Suprapubic skin (tissue), 4 donors: ENCODE measurements at regions not wholly inside any gene's neighbourhood (a gene's known extent, or its start where the extent isn't known, plus 50 kb on each side); places are given as distances from the start of the nearest gene placed in this dataset.

Experiments used
- CTCF ChIP-seq, 2 donors: fragments of 200-600 bp in 1 of 2; fragments of 450-650 bp in 1 of 2; sonication (generic) in 1 of 2; IDR thresholded peaks; one replicate each; pipeline ENCODE4 v1.5.1; 2016 to 2019; ENCODE audit warnings: antibody characterized with exemption in 2 of 2, mild to moderate bottlenecking in 1 of 2, moderate library complexity in 1 of 2
- EP300 ChIP-seq: sonication (generic); formaldehyde crosslinking; IDR thresholded peaks from one replicate; pipeline ENCODE4 v1.6.1; 2017; ENCODE audit warnings: antibody characterized with exemption
- POLR2A ChIP-seq, 2 donors: fragments of 450-650 bp; IDR thresholded peaks; one replicate each; pipeline ENCODE4 v1.6.1; 2017; ENCODE audit warnings: antibody characterized with exemption in 2 of 2, mild to moderate bottlenecking in 2 of 2, moderate library complexity in 2 of 2
- POLR2AphosphoS5 ChIP-seq, 3 donors: sonication (generic); formaldehyde crosslinking; IDR thresholded peaks; one replicate each; pipeline ENCODE4 v1.6.1; 2017; ENCODE audit warnings: antibody characterized with exemption in 3 of 3

- TF ChIP-seq POLR2A (IDR thresholded peaks at IDR 0.05): no peak
- no peak for TF ChIP-seq CTCF (IDR thresholded peaks at IDR 0.05)
- TF ChIP-seq POLR2AphosphoS5 (IDR thresholded peaks at IDR 0.05): peak in 1 of 3 donors; percentile 22
- TF ChIP-seq EP300: no peak
Observed at GRCh38 chr6:4615891-4616290, 160.3 kb upstream of the CDYL start.
